Dedifferentiated amniotic fluid mesenchymal stem cell (primary cell): ENCODE measurements at regions not wholly inside any gene's neighbourhood (a gene's known extent, or its start where the extent isn't known, plus 50 kb on each side); places are given as distances from the start of the nearest gene placed in this dataset.
"Not testable (repeated sequence)": the region's sequence is repeated elsewhere in the genome, so short reads cannot be mapped to it uniquely, and the experiment has no call there.

Source experiments
- DNase-seq: peaks from one replicate; pipeline ENCODE4 v3.0.0-alpha.2; 2016; ENCODE audit errors: extremely low spot score

GRCh38 chr1:230556453-230556852 lies 85.8 kb upstream of the COG2 start:
- DNase-seq: no peak

DNA sequence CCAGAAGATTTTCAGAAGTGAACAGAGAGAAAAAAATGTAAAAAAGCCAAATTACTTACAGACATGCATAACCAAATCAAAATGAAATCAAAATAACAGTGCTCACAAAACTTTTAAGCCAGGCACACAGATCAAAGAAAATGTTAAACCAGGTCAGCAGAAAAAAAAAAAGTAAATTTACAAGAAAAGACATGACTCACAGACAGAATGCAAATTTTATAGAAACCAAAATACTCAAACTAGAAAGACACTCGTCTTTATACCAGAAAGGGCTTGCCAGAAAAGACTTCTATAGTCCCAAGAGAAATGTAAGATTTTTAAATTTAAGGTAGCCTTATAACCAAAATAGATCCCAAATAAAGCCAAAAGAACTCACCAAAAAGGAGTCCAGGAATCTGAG lies 86.5 kb upstream of the COG2 start:
- no peak for DNase-seq

- no peak for DNase-seq
These were observed 89.4 kb upstream of the COG2 start for GRCh38 chr1:230552880-230553279.

DNA sequence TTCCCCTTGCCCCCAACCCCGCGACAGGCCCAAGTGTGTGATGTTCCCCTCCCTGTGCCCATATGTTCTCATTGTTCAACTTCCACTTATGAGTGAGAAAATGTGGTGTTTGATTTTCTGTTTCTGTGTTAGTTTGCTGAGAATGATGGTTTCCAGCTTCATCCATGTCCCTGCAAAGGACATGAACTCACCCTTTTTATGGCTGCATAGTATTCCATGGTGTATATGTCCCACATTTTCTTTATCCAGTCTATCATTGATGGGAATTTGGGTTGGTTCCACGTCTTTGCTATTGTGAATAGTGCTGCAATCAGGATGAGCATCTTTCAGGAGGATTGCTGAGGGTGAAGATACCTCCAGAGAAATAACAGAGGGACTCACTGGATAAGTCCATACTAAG lies 91.3 kb upstream of the COG2 start:
- DNase-seq: not testable (repeated sequence)

- no peak for DNase-seq
These were observed 91.9 kb upstream of the COG2 start for GRCh38 chr1:230550428-230550827.

- DNase-seq: no peak
These were observed 92.7 kb upstream of the COG2 start for GRCh38 chr1:230549625-230550024.

GRCh38 chr1:230548997-230549396 lies 93.3 kb upstream of the COG2 start:
- DNase-seq: no peak

- no peak for DNase-seq
These were observed 93.9 kb upstream of the COG2 start for GRCh38 chr1:230548357-230548756.

DNA sequence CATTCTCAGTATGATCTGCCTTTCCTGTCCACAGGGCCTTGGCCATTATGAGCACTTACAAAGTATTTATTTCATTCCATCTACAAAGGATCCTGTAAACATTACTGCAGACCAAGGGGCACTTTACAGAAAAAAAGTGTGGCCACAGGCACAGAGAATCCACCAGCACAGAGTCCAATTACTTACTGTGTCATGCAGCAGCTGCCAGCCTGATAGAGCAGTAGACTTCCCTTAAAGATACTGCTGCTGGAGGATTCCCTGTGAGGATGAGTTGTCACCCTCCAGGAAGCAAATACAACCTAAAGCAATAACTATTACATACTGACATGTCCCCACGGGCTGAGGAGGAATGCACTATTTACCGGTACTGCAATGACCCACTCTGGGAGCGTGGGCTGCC lies 97.1 kb upstream of the COG2 start:
- no peak for DNase-seq

- no peak for DNase-seq
These were observed 97.5 kb upstream of the COG2 start for GRCh38 chr1:230544758-230545157.

DNA sequence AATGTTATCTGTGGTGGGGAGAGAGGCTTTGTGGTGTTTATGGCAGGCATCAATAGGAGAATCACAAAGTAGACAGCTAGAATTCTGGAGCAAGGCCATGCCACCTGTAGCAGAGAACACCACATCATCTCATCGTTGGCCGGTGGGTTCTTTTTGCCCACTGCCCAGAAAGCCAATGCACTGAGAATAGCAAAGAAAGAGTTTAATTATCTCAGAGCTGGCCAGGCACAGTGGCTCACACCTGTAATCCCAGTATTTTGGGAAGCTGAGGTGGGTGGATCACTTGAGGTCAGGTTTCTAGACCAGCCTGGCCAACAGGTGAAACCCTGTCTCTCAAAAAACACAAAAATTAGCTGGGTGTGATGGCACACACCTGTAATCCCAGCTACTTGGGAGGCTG lies 99.2 kb upstream of the COG2 start:
- DNase-seq: no peak

- no peak for DNase-seq
These were observed 99.6 kb upstream of the COG2 start for GRCh38 chr1:230542681-230543080.

GRCh38 chr1:230542054-230542453 lies 100.2 kb upstream of the COG2 start:
- no peak for DNase-seq

- DNase-seq: no peak
These were observed 101.0 kb upstream of the COG2 start for GRCh38 chr1:230541306-230541705.

GRCh38 chr1:230540421-230541155 lies 101.7 kb upstream of the COG2 start:
- DNase-seq: no peak

- DNase-seq: no peak
These were observed 104.8 kb upstream of the COG2 start for GRCh38 chr1:230537456-230537855.

GRCh38 chr1:230536641-230537155 lies 105.6 kb upstream of the COG2 start:
- no peak for DNase-seq

GRCh38 chr1:230534224-230534623 lies 108.1 kb upstream of the COG2 start:
- DNase-seq: no peak

DNA sequence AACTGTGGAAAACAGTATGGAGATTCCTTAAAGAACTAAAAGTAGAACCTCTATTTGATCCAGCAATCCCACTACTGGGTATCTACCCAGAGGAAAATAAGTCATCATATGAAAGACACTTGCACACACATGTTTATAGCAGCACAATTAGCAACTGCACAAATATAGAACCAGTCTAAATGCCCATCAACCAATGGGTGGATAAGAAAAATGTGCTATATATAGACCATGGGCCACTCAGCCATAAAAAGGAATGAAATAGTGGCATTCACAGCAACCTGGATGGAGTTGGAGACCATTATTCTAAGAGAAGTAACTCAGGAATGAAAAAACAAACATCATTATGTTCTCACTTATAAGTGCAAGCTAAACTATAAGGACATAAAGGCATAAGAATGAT lies 105.0 kb upstream of the PGBD5 start:
- no peak for DNase-seq

DNA sequence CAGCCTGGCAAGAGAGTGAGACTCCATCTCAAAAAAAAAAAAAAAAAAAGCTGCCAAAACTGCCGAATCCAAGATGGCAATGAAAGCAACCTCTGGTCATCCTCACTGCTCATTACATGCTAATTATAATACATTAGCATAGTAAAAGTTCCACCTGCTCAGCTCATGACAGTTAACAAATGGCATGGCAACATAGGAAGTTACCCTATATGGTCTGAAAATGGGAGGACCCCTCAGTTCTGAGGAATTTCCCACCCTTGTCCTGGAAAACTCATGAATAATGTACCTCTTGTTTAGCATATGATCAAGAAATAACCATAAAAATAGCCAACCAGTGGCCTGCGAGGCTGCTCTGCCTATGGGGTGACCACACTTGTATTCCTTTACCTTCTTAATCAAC lies 93.1 kb upstream of the PGBD5 start:
- DNase-seq: no peak

DNA sequence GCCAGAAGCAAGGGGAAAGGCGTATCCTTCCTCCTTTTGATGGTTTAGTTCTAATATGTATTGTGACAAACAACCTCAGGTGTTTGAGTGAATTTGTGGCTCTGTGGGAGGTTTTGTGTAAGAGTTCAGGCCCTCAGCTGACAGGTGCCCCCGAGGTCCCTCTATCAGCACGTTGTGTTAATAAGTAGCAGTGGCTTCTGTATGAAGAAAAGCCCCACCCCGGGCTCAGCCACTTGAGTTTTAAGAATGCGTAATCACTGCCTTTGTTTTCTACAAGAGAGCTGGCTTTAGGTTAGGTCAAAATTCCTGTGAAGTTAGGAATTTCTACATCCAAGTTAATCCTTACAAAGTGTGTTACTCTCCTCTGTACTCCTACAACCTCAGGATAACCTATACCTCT lies 92.4 kb upstream of the PGBD5 start:
- DNase-seq: no peak

- no peak for DNase-seq
These were observed 91.7 kb upstream of the PGBD5 start for GRCh38 chr1:230517786-230518185.

GRCh38 chr1:230517326-230517725 lies 91.2 kb upstream of the PGBD5 start:
- no peak for DNase-seq

- DNase-seq: no peak
These were observed 90.8 kb upstream of the PGBD5 start for GRCh38 chr1:230516889-230517288.
